ENCODE measurements at regions not wholly inside any gene's neighbourhood (a gene's known extent, or its start where the extent isn't known, plus 50 kb on each side); places are given as distances from the start of the nearest gene placed in this dataset.

GRCh38 chr7:86958380-86958779 is 101.1 kb downstream of the ELAPOR2 start:
- 19 to 60% (median 41%) methylated on average over 2 of the region's 2 CpGs for WGBS, 5 donors
- Histone ChIP-seq H3K9me3 (peaks cover 0 to 4% (median 0%) of the 10 kb centered on the region in 4 donors), H3K4me1 (peaks cover 0 to 6% (median 3%) of the 10 kb centered on the region in 4 donors), H3K36me3 (no peaks in the 10 kb centered on the region), H3K27me3 (no peaks in the 10 kb centered on the region), H3K4me3 (no peak overlapping the region), H3K27ac (no peak overlapping the region)
- no peak for DNase-seq
- no peak for TF ChIP-seq EP300 (IDR thresholded peaks at IDR 0.05)
- intact Hi-C loops (cut with DNase I; ENCODE audit: low total_unique reads) = no loop called here

DNA sequence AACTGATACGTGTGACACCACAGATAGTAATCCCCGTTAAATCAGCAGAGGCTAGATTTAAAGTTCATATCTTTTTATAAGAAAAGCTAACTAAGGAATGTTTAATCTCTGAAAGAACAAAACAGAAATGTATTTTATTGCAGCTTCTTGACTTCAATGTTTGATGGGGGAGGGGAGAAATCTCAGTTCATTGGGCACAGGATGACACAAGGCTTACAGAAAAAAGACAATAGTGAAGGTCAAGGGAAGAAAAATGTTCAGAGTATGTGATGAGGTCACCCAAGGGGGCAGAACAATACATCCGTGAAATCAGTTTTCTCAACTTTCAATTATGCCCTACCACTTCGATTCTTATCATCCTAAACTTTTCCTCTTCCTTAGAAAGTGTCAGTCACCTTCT is 102.9 kb downstream of the ELAPOR2 start:
- 48 to 55% (median 53%) methylated on average over 4 of the region's 4 CpGs for WGBS, 5 donors
- intact Hi-C loops (cut with DNase I; ENCODE audit: low total_unique reads) = no loop called here
- H3K27me3 ChIP-seq = no peaks in the 10 kb centered on the region
- no peak overlapping the region for H3K27ac ChIP-seq
- no peak overlapping the region for H3K4me3 ChIP-seq
- no peak for DNase-seq
- H3K36me3 ChIP-seq = no peaks in the 10 kb centered on the region
- H3K4me1 ChIP-seq = peaks cover 0 to 6% (median 3%) of the 10 kb centered on the region in 4 donors
- H3K9me3 ChIP-seq = peaks cover 0 to 4% (median 0%) of the 10 kb centered on the region in 4 donors
- TF ChIP-seq POLR2AphosphoS5 (IDR thresholded peaks at IDR 0.05) (no peak), POLR2A (IDR thresholded peaks at IDR 0.05) (no peak), EP300 (IDR thresholded peaks at IDR 0.05) (no peak)
- TF ChIP-seq, protein P1, sequence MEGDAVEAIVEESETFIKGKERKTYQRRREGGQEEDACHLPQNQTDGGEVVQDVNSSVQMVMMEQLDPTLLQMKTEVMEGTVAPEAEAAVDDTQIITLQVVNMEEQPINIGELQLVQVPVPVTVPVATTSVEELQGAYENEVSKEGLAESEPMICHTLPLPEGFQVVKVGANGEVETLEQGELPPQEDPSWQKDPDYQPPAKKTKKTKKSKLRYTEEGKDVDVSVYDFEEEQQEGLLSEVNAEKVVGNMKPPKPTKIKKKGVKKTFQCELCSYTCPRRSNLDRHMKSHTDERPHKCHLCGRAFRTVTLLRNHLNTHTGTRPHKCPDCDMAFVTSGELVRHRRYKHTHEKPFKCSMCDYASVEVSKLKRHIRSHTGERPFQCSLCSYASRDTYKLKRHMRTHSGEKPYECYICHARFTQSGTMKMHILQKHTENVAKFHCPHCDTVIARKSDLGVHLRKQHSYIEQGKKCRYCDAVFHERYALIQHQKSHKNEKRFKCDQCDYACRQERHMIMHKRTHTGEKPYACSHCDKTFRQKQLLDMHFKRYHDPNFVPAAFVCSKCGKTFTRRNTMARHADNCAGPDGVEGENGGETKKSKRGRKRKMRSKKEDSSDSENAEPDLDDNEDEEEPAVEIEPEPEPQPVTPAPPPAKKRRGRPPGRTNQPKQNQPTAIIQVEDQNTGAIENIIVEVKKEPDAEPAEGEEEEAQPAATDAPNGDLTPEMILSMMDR (IDR thresholded peaks at IDR 0.05) = no peak

- Histone ChIP-seq H3K27me3 (no peaks in the 10 kb centered on the region), H3K36me3 (no peaks in the 10 kb centered on the region), H3K4me3 (no peak overlapping the region), H3K4me1 (peaks cover 0 to 6% (median 3%) of the 10 kb centered on the region in 4 donors), H3K27ac (no peak overlapping the region), H3K9me3 (peaks cover 0 to 4% (median 0%) of the 10 kb centered on the region in 4 donors)
- intact Hi-C loops (cut with DNase I; ENCODE audit: low total_unique reads) = no loop called here
- WGBS, 5 donors = 89 to 98% (median 95%) methylated on average over 1 of the region's 1 CpG
- no peak for DNase-seq
- TF ChIP-seq POLR2A (IDR thresholded peaks at IDR 0.05) = no peak
- TF ChIP-seq, protein P1 (IDR thresholded peaks at IDR 0.05) = no peak
- no peak for TF ChIP-seq POLR2AphosphoS5 (IDR thresholded peaks at IDR 0.05)
Observed at GRCh38 chr7:86955895-86956503, 103.5 kb downstream of the ELAPOR2 start.

GRCh38 chr7:86954971-86955370 is 104.5 kb downstream of the ELAPOR2 start:
- Histone ChIP-seq H3K36me3 (no peaks in the 10 kb centered on the region), H3K4me3 (no peak overlapping the region), H3K27me3 (no peaks in the 10 kb centered on the region), H3K27ac (no peak overlapping the region), H3K4me1 (peaks cover 0 to 6% (median 3%) of the 10 kb centered on the region in 4 donors), H3K9me3 (peaks cover 0 to 4% (median 0%) of the 10 kb centered on the region in 4 donors)
- no peak for DNase-seq
- TF ChIP-seq EP300 (IDR thresholded peaks at IDR 0.05) = no peak
- no peak for TF ChIP-seq POLR2A (IDR thresholded peaks at IDR 0.05)
- no peak for TF ChIP-seq POLR2AphosphoS5 (IDR thresholded peaks at IDR 0.05)
- TF ChIP-seq, protein P1 (IDR thresholded peaks at IDR 0.05) = no peak
- intact Hi-C loops (cut with DNase I; ENCODE audit: low total_unique reads) = no loop called here

DNA sequence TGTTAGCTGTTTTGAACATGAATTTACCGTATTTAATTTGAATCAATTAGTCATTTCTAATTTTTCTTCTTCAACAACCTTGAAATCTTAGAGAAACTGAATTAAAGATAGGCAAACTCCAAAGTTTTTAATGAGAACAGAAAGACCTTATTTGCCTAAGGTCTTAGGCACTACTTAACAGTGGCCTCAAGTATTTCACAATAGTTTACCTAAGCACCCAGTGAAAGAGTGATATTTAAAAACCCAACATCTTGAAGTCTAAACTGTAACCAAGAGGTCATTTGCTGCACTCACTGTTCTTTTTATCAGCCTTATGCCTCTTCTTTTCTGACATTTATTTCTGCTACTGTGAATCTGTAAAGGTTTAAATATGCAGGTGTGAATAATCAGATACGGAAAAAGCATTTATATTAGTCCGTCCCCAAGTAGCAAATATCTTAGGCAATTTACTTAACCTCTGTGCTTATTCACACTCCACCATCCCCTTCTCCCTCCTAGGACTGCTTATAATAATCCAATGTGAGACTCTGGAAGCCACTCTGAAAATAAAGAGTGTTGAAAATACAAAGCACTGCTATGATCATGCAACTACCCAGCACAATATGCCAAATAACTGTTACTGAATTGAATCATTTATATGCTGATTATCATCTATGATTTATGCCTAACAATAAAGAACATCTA is 105.7 kb downstream of the ELAPOR2 start:
- 31 to 64% (median 34%) methylated on average over 3 of the region's 3 CpGs for WGBS, 5 donors
- intact Hi-C loops (cut with DNase I; ENCODE audit: low total_unique reads) = no loop called here
- TF ChIP-seq POLR2A (IDR thresholded peaks at IDR 0.05) (no peak), EP300 (IDR thresholded peaks at IDR 0.05) (no peak), POLR2AphosphoS5 (IDR thresholded peaks at IDR 0.05) (no peak)
- TF ChIP-seq, protein P1 (IDR thresholded peaks at IDR 0.05) = no peak
- DNase-seq = no peak
- peaks cover 0 to 6% (median 3%) of the 10 kb centered on the region in 4 donors for H3K4me1 ChIP-seq
- H3K9me3 ChIP-seq = no peaks in the 10 kb centered on the region
- no peak overlapping the region for H3K27ac ChIP-seq
- no peaks in the 10 kb centered on the region for H3K36me3 ChIP-seq
- H3K4me3 ChIP-seq = no peak overlapping the region
- H3K27me3 ChIP-seq = no peaks in the 10 kb centered on the region

All from stomach (tissue), 8 donors.